CD4-positive, alpha-beta T cell treated with Interleukin-15 for 1 hour (primary cell): ENCODE measurements at regions not wholly inside any gene's neighbourhood (a gene's known extent, or its start where the extent isn't known, plus 50 kb on each side); places are given as distances from the start of the nearest gene placed in this dataset.
"Not testable (repeated sequence)": the region's sequence is repeated elsewhere in the genome, so short reads cannot be mapped to it uniquely, and the experiment has no call there.

Experiments used
- DNase-seq: peaks from one replicate; pipeline ENCODE4 v3.0.0-alpha.2; 2020

DNA sequence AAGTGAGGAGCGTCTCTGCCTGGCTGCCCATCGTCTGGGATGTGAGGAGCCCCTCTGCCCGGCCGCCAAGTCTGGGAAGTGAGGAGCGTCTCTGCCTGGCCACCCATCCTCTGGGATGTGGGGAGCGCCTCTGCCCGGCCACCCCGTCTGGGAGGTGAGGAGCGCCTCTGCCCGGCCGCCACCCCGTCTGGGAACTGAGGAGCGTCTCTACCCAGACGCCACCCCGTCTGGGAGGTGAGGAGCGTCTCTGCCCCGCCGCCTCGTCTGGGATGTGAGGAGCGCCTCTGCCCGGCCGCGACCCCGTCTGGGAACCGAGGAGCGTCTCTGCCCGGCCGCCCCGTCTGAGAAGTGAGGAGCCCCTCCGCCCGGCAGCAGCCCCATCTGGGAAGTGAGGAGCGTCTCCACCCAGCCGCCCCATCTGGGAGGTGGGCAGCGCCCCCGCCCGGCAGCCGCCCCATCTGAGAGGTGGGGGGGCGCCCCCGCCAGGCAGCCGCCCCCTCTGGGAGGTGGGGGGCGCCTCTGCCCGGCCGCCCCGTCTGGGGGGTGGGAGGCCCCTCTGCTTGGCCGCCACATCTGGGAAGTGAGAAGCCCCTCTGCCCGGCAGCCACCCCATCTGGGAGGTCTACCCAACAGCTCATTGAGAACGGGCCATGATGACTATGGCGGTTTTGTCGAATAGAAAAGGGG, 228.4 kb downstream of the CAAP1 start:
- DNase-seq = not testable (repeated sequence)

DNA sequence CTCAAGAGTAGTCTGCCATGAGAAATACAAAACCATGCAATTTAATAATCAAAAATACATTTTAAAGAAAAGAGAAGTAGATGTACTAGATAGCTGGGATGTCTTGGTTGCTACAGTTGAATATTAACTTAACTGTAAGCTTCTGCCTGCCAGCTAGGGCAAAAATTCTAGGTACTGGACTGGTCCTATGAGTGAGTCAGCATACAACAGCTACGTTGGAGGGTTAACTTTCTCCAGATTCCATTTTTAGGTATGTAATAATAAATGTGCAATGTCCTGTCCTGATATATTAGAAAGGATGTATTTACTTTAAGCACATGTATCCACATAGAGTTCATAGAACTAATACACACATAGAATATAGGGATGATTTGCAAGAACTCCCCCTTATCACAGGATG, 230.1 kb downstream of the CAAP1 start:
- DNase-seq = no peak

DNA sequence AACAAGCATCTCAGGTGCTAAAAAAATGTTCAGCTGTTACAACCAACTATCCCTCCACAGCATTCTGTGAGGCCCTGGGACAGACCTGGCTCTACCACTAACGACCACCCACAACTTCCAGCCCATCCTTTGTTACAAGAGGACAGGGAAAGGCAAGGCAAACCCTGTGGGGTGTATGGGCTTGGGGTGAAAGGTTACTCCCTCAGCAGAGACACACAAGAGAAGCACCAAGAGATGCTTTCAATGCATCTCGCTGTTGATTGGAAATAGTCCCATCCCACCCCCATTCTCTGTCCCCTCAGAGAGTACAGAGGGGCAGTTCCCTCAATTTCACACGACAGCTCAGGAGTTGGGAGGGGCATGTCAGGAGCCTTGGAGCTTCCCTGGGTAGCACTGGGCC, 234.1 kb downstream of the CAAP1 start:
- DNase-seq = no peak

DNA sequence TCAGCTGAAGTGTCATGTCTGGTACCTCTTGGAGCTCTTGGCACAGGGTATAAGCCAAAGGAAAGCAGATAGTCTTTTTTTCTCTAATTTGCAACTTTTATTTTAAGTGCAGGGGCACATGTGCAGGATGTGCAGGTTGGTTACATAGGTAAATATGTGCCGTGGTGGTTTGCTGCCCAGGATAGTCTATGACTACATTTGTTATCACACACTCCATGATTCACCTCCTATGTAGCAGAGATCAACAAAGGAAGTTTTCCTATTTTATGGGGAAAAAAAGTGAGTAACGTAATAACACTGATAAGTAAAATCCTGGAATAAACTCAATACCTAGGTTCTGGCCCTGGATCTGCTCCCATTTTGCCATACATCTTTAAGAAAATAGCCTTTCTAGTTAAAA, 234.6 kb downstream of the CAAP1 start:
- no peak for DNase-seq

DNA sequence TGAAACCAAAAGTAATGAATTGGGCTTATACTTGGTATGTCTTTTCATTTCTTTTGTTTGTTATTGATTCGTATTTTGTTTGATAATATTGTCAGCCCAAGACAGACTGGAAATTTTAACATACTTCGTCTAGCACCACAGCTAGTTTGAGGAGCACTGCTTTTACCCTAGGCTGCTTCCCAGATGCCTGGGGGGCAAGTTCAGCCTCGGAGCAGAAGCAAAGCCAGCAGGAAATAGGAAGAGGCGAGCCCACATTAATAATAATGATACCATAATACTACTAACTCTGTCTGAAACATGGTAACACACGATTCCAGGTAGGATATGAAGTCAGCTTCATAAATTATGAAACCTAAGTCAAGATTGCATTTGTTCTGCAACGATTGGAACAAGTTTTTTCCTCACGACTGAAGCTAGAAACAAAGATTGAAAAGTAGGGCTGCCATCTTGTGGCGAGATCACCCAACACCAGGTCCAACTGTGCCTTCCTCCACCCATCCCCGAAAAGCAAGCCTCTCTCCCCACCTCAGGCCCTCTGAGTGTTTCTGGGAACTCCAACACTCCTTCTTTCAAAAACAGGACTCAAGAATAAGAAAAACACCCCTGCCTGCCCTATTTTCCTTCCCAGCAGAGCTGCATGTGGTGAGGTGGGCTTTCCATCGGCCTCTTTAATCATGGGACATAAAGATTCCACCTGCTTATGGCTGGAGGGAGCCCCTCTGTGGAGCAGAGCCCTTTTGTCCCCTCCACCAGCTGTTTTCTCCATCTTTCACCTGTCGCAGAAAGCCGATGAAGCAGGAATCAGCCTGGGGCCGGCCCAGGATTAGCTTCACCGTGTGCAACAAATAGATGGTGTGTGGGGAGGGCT, 236.4 kb downstream of the CAAP1 start:
- DNase-seq = no peak

DNA sequence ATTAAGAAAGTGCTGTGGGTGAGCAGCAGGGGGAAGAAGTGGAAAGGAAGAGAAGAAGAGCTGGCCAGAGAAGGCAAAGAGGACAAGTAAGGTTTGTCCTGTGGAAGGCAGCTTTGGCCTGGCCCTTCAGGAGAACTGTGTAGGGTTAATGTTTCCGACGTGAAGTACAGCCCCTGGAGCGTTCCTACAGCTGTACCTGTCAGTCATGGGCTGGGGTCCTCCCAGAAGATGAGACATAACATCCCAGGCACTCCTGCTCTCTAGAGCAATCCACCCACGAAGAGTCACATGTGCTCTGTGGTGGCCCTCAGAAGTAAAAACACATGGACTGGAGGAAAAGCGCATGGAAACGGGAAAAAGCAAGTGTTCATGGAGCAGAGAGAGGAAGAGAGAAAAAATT, 237.4 kb downstream of the CAAP1 start:
- no peak for DNase-seq

DNA sequence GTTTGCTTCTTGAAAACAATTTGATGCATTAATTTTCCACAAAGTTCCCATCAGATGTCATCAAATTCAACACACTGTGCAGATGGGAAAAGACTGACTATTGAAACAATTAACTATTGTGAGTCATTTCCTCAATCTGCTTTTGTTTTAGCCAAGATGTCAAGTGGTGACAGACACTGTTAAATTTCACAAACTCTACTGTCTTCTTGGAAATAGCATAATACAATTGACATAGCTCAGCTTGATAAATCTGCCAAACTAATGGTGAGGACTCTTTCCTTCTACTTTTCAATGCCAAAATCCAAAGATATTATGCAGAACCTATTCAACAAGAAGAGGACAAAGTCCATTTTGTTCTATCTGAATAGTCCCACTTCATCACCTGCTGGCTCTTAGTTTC, 242.3 kb downstream of the CAAP1 start:
- DNase-seq = no peak

DNA sequence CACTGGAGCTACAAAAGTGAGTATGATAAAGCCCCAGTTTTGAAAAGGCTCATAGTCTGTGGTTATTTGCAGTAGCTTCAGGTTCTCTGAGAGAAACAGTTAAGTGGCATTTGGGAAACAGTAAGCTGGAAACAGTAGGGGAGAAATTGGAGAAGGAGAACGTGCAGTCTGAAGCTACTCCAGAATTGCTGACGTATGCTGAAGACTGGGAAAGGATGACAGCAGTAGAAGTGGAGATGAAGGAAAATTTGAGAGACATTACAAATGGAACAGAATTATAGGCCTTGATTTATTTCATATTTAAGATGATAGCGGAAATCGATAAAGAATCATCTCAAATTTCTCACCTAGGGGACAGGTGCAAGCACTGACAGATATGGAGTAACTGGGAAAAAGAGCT, 248.8 kb downstream of the CAAP1 start:
- no peak for DNase-seq

DNA sequence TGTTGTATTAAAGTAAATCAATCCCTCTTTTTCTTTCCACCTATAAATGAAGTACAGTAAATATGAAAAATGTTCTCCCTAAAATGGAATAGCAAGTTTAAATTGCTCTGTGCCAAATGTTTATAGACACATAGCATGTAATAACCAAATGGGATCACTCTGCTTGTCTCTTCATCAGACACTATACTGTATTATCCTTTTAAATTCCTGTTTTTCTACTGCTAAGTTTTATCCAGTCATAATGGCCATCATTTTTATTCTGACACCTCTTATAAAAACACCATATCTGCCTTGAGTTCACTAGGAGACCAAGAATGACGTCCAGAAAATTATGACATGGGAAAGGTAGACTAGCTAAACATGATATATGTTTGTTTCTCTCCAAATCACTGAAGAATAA, 252.8 kb downstream of the CAAP1 start:
- DNase-seq = no peak

DNA sequence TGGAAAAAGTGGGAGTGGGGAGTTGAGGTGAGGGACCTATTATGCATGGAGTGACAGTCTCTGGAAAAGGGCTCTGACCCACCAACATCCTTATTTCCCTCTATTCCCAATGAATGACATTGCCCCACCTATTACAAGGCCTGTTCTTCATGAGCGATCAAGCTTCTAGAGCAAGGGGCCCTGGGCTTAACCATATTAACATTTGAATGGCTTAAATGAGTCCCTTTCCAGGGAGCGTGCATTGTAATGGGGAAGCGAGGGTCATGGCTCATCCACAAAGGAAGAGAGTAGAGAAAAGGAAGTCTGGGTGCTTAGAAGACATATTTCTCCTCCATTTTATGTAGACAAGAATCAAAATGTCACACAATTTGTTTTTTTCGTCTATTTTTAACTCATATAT, 255.5 kb downstream of the CAAP1 start:
- DNase-seq = no peak

DNA sequence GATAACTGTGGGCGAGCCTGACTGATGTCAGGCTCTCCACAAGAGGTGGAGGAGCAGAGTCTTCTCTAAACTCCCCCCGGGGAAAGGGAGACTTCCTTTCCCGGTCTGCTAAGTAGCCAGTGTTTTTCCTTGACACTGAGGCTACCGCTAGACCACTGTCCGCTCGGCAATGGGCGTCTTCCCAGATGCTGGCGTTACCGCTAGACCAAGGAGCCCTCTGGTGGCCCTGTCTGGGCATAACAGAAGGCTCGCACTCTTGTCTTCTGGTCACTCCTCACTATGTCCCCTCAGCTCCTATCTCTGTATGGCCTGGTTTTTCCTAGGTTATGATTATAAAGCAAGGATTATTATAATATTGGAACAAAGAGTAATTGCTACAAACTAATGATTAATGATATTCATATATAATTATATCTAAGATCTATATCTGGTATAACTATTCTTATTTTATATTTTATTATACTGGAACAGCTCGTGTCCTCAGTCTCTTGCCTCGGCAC, 278.7 kb downstream of the CAAP1 start:
- not testable (repeated sequence) for DNase-seq

DNA sequence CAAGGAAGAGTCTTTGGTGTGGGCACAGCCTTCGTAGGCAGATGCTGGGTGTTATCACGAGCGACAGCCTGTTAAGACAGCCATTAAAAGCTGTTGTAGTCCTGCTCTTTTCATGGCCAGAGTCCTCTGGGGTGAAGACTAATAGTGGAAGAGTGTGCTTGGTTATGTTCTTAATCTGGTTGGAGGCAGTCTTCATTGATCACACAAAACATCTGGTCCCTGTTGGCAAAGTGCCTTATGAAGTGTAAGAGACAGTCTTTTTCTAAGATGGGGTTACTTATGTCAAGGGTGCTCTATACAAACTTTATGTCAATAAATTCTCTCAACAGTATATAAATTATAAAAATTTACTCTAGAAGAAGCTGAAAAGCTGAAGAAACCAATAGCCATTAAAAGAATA, 280.4 kb downstream of the CAAP1 start:
- DNase-seq = no peak

DNA sequence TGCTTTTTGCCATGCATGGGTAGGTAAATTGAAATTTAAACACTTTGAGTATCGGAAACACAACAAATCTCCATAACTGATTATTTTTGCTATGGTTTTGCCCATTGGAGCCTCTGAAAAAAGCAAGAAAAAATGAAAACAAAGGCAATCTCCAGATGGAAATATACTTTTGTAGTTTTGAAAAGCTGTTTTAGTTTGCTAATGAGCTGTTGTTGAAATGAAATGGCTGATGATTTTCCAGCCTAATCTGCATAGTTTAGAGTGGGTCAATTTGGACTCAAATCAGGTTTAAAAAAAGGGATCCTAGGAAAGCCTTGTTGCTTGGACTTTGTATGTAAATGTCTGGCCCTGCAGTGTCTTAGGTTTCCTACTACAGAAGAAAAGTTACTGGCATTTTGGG, 285.8 kb downstream of the CAAP1 start:
- DNase-seq = no peak

DNA sequence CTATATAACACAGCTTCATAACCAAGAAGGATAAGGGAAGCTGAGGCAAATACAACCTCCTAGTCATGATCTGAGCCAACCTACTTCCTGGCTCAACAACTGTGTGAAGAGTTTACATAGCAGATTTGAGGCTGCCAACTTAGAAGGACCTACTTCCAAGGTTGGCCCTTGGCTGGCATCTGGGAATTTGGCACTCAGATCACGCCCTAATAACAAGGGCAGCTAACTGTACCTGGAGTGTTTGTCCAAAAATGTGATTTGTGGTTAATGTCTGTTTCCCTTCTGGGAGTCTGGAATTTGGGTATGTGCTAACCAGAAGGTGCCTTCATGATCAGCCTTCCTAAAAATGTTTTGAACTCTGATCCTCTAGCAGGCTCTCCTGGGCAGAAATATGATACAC, 287.2 kb downstream of the CAAP1 start:
- DNase-seq = no peak

DNA sequence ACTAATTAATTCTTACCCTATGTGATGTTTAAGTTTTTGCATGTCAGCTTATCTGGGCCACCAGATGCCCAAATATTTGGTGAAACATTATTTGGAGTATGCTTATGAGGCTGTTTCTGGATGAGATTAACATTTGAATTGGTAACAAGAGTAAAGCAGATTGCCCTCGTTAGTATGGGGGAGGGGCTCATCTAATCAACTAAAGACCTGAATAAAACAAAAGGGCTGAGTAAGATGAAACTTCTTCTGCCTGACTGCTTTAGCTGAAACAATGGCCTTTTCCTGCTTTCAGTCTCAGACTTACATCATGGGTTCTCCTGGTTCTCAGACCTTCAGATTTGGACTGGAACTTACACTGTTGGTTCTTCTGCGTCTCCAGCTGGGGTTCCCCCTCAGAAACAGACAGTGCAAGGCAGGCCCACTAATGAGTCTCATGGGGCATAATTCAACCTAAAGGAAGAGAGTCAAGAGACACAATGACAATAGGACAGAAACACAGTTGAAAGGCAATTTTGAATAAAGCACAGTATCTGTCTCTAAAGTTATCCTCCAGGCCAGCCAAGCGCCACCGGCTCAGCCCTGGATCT, 288.4 kb downstream of the CAAP1 start:
- no peak for DNase-seq

DNA sequence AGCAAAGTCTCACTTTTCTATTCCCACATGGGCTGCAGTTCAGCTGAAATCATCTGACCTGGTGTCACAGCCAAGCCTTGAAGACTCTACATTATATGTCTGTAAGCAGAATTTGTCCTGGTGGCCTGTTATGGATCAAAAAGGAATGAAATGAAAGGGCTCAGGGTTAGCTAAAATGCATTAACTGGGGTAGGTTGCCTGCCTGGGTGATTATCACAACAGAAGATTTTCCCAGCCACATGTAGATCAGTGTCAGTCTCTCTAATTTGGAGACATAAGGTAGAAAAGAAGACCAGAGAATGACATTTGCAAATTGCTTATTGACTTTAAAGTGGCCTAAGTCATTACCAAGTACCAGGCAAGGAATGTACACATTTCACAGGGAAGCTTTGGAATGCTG, 289.0 kb downstream of the CAAP1 start:
- no peak for DNase-seq

DNA sequence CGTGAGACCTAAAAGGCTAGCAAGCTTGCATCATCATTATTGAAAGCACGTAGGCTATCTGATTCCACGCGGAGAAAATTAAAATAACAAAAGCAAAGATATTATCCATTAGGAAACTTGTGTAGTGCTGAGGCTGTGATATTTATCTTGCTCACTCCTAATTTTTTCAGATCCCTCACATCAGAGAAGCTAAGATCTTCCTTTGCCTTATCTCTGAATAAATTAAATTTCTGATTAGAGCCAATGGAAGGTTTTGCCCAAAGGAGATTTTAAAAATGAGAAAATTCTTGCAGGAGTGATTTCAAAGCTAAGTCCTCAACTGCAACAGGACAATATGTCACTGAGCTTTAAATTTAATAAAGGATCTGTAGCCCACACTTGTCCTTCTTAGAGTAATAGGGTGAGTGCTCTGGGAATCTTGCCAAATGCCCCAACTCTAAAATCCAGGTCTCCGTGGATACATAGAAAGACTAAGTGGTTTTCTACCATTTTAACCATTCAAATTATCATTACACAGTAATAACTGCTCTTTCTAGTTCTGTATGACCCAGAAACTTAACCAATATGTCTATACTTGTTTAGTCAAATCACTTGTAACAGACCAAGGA, 295.0 kb downstream of the CAAP1 start:
- no peak for DNase-seq

DNA sequence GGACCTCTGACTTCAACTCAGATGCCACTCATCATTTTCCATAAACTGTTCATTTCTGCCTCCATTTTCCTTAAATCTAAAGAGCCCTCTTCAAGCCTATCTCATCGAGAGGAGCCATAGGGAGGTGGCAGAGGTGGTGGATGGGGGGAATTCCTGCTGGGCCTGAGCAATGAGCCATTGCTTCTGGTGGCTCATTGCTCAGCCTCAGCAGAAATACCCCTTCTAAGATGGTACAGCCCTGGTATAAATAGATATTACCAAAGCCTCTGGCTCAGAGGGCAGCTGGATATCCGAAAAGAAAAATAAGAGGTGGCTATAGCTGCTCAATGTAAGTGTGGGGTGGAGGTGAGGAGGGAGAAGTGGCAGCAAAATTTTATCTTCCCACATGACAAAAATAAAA, 313.5 kb downstream of the CAAP1 start:
- DNase-seq = no peak

DNA sequence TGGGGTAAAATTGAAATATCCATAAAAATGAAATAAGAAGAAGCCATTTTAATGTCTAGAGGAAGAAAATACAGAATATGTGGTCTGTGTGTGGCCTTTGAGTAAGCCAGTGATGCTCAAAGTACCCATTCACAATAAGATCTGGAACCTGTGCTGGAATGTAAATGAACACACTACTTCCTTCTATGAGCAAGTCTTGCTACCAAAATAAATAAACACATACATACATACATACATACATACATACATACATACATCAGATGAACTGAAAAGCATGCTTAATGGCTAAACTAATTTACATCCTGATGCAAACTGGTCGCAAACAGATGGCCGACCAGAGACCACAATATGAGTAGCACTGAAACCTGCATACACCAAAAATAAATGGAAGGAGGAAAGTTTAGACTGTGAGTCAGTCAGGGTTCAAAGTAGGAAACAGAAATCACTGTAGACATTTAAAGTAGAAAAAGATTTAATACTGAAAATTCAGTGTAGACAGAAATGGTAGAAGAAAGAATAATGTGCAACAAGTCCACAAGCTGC, 317.6 kb downstream of the CAAP1 start:
- DNase-seq = no peak

DNA sequence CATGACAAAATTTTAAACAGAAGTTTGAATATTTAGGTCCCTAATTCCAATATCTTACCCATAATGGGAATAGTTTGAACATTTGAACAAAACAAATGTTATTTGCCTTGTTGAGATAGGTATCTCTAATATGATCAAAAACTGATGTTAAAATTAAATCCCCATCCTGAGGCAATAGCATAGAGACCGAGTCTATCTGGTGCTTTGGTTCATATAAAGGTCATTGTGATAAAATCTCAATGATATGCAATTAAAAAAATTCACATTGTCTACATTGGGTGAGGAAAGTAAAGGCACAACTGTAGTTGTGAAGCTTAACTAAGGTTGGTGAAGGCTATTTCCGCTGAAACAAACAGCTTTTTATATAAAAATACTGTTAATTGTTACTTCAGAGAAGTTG, 318.3 kb downstream of the CAAP1 start:
- no peak for DNase-seq

DNA sequence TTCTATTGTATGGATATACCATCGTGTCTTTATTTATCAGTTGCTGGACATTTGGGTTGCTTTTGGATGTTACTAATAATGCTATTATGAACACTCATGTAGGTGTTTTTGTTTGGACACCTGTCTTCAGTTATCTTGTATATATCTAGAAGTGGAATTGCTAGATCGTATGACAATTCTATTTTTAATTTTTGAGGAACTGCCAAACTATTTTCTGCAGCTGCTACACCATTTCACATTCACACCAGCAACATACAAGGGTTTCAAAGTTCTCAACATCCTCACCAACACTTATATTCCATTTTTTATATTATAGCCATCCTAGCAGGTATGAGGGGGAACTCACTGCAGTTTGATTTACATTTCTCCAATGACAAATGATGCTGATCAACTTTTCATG, 324.6 kb downstream of the CAAP1 start:
- DNase-seq = no peak

DNA sequence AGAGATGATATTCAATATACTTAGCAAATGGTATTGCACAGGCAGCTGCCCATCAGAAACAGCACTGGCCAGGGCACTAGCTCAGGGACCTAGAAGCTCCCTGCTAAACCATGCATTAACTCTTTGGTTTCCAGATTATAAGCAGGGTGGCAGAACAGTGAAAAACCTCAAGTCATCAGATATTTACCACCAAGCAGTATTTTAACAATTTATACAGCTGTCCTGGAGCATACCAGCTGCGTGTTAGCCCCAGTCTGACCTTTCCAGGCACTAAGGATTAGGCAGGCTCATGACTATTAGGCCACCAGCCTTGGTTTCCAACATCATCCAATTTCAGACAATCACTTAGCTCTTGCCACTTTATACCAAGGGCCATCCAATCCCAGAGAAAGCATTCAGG, 326.5 kb downstream of the CAAP1 start:
- DNase-seq = no peak

DNA sequence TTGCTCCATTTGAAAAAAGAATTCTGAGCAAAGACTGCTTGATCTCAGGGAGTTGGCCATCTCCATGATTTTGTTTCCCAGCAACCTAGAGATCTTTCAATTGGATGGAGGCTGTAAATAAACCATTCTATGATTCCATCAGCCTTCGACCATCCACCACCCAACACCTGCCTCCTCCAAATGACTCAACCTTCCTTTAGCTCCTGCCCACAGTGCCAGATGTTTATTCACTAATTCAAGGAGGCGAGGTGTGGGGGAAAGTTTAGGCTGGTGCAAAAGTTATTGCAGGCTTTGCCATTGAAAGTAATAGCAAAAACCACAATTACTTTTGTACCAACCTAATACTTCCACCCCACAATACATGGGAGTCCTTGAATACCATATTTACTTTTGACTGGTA, 327.5 kb downstream of the CAAP1 start:
- no peak for DNase-seq
